HG02678 (cell line): ENCODE measurements at regions not wholly inside any gene's neighbourhood (a gene's known extent, or its start where the extent isn't known, plus 50 kb on each side); places are given as distances from the start of the nearest gene placed in this dataset.

Source experiments
- ATAC-seq: cut with Tn5 transposase; IDR thresholded peaks from one replicate; pipeline ENCODE4 v1.9.1; 2021; ENCODE audit warnings: mild to moderate bottlenecking, moderate library complexity; ENCODE audit not compliant: unreplicated experiment

GRCh38 chr1:228823200-228823599 lies 87.9 kb downstream of the RHOU start:
- ATAC-seq: no peak

GRCh38 chr1:228824366-228824765 lies 89.1 kb downstream of the RHOU start:
- ATAC-seq: no peak

DNA sequence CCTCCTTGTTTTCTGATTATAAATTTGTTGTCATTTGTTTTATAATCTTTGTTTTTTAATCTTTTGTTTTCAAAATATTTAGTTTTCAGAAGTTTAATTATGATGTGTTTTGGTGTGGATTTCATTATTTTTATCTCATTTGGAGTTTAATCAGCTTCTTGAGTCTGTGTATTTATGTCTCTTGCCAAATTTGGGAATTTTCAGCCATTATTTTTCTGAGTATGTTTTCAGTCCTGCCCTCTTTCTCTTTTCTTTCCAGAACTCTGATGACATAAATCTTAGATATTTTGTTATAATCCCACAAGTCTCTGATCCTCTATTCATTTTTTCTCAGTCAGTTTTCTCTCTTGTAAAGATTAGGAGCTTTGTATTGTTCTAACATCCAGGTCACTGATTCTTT lies 89.8 kb downstream of the RHOU start:
- no peak for ATAC-seq

- ATAC-seq: peak; percentile 78
These were observed 90.7 kb downstream of the RHOU start for GRCh38 chr1:228825840-228826484.

GRCh38 chr1:228827019-228827418 lies 91.7 kb downstream of the RHOU start:
- ATAC-seq: no peak

GRCh38 chr1:228828151-228828550 lies 92.9 kb downstream of the RHOU start:
- ATAC-seq: no peak

GRCh38 chr1:228830185-228830953 lies 95.1 kb downstream of the RHOU start:
- ATAC-seq: no peak

DNA sequence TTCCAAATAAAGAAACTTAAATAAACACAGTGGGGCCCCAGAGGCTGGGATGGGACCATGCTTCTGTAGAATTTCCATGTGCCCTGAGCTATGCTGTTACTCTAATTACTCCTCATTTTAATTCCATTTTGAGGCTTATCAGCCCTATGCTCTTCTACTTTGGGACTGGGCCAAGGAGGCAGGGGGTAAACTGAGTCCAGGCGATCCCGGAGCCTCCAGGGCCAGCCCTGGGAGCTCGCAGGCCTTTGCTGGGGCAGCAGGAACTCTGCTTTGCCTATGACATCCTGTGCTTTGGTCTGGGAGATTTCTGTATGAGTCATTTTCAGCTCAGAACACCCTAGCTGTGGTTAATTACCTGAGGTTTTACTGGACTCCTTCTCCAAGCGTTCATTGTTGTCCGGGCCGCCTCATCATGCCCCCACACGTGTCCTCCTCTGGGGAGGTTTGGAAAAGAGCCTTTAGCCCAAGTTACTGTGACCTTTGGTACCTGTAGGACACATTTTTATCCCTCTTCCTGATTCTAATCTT lies 95.7 kb downstream of the RHOU start:
- peak; percentile 82 for ATAC-seq

- ATAC-seq: no peak
These were observed 98.8 kb downstream of the RHOU start for GRCh38 chr1:228833911-228834688.

- no peak for ATAC-seq
These were observed 100.2 kb downstream of the RHOU start for GRCh38 chr1:228835456-228835855.

DNA sequence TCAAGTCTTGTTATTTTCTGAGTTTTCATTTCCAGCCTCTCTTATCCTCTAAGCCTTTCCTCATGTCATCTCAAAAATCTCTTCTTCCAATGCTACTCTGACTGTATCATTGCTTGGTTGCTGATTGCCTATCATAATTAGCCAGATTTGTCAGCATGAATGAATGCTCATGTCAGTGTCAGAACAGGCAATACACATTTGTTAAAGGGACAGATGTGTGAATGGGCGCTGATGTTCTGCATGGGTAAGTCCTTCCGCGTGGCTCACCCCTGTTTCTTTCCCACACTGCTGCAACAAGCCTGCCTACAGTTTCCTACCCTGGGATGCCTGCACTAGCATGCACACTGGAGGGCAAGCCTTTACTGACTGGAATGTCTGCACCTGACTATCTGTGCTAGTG lies 100.6 kb downstream of the RHOU start:
- ATAC-seq: no peak

DNA sequence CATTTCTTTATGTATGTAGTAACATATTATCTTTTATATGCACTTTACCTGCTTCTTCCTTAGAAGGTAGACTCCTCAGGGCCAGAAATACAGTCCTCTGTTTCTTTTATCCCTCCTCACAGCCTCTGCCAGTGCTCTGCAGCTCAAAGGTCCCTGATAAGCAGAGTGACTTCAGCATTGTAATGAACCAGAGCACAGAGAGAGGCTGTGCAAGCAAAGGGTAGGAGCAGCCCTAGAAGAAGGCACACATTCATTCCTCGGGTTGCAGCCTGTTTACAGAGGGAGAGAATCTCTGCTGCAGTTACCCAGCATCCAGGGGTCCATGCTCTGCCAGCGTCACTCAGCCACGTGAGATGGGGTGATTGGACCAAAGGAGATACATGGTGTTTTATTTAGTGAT lies 101.1 kb downstream of the RHOU start:
- ATAC-seq: no peak

DNA sequence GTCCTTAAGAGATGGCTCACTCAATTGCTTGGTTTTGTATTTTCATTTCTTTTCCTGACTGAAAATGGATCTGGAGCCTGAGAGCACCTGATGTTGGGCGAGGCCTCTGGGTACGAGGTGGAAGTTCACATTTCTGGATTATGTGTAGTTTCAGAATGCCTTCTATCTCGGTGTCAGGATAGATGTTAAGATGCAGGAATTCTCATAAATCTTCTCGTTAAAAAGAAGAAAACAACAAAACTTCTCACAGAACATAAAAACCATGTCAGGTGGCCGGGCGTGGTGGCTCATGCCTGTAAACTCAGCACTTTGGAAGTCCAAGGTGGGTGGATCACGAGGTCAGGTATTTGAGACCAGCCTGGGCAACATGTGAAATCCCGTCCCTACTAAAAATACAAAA lies 101.8 kb downstream of the RHOU start:
- ATAC-seq: no peak

GRCh38 chr1:228837817-228838716 lies 102.8 kb downstream of the RHOU start:
- ATAC-seq: peak; percentile 75

GRCh38 chr1:228838717-228839500 lies 103.6 kb downstream of the RHOU start:
- no peak for ATAC-seq

GRCh38 chr1:228839656-228840055 lies 104.4 kb downstream of the RHOU start:
- no peak for ATAC-seq

DNA sequence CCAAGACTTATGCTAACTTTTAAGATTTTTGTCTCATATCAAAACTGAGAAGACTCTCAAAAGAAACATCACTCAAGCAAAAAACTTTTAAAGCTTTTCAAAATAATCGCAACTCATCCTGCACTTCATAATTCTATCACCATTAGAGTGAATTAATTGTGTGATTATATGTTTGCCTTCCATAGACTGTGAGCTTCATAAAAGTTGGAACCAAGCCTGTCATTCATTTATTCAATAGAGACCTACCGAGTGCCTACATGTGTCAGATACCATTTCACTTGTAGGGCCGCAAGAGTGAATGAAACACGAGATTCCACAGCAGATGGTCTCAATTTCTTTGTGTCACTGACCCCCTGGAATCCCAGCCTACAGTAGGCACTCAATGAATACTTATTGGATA lies 106.4 kb downstream of the RHOU start:
- no peak for ATAC-seq

DNA sequence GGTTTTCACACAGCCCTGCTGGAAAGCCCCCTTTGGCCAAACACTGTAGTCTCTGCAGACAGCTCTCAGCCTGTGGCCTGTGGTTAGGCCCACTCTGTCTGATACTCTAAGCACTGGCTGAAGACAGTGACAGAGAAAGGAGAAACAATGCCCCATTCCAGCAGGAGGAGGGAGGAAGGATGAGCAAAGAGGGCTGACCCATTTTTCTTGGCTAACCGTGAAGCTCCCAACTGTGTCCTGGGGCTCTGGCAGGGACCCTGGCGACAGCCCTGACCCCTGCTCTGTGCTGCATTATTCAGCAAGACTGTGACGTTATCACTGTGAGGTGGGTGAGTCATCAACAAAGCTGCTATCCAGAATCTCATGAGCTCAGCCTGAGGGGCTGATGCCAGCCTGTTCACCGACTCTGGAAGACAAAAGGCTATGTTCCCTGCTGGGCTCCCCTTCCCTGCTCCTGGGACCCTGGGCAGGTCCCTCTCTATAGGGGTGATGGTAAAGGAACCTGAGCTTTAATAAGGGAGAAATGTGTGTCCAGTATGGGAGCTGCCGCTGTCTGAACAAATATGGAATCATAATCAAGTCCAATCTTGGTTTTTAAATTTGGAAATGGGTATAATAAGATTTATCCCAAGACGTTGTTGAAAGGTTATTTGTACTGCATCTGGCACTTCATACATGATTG lies 107.0 kb downstream of the RHOU start:
- ATAC-seq: peak; percentile 73

DNA sequence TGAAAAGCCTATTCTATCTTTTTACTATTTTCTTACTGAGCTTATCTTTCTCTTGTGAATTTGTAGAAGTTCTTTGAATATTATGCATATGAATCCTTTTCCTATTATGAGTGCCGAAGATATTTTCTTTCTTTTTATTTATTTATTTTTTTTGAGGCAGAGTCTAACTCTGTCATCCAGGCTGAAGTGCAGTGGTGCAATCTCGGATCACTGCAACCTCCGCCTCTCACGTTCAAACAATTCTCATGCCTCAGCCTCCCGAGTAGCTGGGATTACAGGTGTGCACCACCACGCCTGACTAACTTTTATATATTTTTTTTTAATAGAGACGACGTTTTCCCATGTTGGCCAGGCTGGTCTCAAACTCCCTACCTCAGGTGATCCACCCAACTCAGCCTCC lies 109.8 kb downstream of the RHOU start:
- no peak for ATAC-seq
